GM21619 (cell line): ENCODE measurements at regions not wholly inside any gene's neighbourhood (a gene's known extent, or its start where the extent isn't known, plus 50 kb on each side); places are given as distances from the start of the nearest gene placed in this dataset.
"Not testable (repeated sequence)": the region's sequence is repeated elsewhere in the genome, so short reads cannot be mapped to it uniquely, and the experiment has no call there.

Experiments used
- ATAC-seq: cut with Tn5 transposase; IDR thresholded peaks from one replicate; pipeline ENCODE4 v1.9.1; 2021; ENCODE audit not compliant: unreplicated experiment

DNA sequence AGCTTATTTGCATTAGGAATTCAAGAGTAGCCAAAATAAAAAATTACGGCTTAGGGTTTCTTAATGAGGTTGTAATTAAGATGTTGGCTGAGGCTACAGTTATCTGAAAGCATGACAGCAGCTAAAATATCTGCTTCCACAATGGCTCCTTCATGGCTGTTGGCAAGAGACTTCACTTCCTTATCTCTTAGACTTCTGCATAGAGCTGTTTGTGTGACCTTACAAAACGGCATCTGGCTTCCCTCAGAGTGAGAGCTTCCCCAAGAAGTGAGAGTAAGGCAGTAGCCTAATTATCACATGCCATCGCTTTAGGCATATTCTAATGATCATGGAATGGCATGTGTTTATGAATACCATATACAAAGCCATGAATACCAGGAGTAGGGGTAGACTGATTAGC lies 57.6 kb downstream of the CCDC59 start:
- ATAC-seq: no peak

GRCh38 chr12:82299319-82300025 lies 58.7 kb downstream of the CCDC59 start:
- no peak for ATAC-seq

DNA sequence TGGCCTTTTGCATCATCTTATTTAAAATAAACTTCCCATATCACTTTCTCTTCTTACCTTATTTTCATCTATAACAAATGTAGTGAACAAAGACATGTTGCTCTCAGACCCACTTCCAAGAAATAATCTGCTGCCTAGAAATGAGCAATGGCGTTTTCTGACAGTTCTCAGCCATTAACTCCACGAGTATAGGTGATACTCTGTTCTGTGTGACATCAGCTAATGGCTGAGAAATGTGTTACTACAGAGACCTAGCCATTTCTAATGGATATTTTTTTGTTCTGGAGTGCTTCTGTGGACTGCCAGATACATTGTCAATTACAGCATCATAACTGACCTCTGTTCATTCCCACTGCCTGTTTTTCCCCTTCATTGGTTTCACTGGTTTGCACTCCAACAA lies 67.8 kb downstream of the CCDC59 start:
- ATAC-seq: no peak

- not testable (repeated sequence) for ATAC-seq
Observed at GRCh38 chr12:82281335-82281734, 76.9 kb downstream of the CCDC59 start.

- ATAC-seq: no peak
Observed at GRCh38 chr12:82279536-82280058, 78.6 kb downstream of the CCDC59 start.

GRCh38 chr12:82277582-82277981 lies 80.6 kb downstream of the CCDC59 start:
- ATAC-seq: no peak

DNA sequence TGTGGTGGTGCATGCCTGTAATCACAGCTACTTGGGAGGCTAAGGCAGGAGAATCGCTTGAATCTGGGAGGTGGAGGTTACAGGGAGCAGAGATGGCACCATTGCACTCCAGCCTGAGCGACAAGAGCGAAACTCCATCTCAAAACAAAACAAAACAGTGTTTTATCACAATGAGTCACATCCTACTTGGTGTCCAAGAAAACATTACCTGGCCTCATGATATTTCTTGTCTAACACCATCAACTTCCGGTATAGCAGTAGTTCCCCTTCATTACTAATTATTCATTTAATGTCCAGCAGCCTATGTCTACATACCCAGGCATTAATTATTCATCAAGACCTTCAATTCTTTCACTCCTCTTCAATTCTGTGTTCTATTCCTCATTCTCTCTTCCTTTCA lies 115.5 kb downstream of the CCDC59 start:
- ATAC-seq: no peak

DNA sequence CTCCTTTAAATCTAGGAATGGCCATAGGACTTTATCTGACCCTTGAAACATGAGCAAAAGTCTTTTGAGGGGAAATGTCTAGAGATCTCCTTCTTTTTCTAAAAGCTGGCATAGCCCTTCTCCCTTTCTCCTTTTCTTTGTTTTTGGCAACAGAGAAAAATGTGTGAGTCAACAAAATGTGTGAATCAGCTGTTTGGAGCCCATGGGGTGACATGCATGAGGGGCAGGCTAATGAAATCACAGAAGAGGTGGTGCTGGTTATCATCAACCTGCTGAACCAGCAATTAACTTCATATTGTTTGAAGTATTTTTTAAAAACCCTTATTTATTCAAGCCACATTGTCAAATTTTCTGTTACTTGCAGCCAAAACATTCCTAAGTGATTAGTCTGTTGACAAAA lies 132.3 kb downstream of the CCDC59 start:
- no peak for ATAC-seq

GRCh38 chr12:82223426-82223825 lies 134.8 kb downstream of the CCDC59 start:
- no peak for ATAC-seq

- ATAC-seq: no peak
Observed at GRCh38 chr12:82216475-82216874, 141.7 kb downstream of the CCDC59 start.

DNA sequence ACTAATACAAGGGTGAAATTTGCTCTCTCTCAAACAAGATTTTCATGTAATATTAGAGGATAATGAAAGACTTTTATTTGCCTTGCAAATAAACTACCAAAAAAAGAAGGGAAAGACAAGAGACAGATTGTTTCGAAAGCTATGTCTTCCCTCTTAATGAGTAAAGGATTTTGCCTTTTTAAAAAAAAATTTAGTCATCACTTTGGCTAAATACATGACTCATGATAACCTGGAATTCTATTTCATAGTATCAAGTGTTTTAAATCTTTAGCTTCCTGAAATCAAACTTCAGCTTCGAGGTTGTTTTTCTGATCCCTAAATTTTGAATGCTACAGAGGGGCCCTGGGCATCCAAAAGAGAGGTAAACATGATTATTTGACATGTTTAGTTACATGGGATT lies 144.4 kb downstream of the CCDC59 start:
- no peak for ATAC-seq

DNA sequence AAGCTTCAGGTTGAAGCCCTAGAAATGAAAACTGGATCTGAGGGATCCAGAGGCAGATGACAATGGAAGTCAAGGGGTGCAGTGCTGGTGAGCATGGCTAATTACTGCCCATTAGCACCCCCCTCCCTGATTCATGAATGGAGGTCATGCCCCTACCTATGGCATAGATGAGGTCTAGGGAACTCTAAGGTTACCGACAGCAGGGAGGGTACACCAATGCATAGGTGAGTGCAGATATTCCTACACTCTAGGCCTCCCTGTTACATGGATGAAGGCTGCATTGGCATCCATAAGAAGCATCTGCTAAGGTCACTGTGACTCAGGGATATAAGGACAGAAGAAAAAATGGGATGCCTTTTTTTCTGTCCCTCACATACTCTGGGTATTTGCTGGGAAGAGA lies 147.3 kb downstream of the CCDC59 start:
- no peak for ATAC-seq

DNA sequence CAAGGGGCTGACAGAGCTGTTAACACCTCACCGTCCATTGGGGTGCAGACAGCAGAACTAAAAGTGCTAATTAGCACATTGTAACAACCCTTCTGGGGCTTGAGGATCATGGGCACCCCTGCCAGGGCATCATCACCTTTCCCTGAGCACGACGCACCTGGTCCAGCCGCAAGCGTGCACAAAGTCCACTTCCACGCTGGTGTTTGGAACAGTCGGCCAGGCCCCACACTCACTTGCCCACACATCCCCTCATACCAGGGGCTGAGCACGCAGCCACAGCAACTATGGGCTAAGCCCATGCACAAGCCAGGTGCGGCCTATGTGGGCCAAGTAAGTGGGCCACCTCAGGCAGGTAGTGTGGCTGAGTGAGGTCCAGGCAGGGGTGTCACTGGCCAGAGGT lies 148.7 kb downstream of the CCDC59 start:
- no peak for ATAC-seq

GRCh38 chr12:82207556-82207955 lies 150.6 kb downstream of the CCDC59 start:
- ATAC-seq: no peak

- no peak for ATAC-seq
Observed at GRCh38 chr12:82203086-82203485, 155.1 kb downstream of the CCDC59 start.

GRCh38 chr12:82187595-82187994 lies 170.6 kb downstream of the CCDC59 start:
- no peak for ATAC-seq

- no peak for ATAC-seq
Observed at GRCh38 chr12:82187011-82187410, 171.2 kb downstream of the CCDC59 start.

GRCh38 chr12:82186282-82186681 lies 171.9 kb downstream of the CCDC59 start:
- no peak for ATAC-seq

- no peak for ATAC-seq
Observed at GRCh38 chr12:82184844-82185243, 173.3 kb downstream of the CCDC59 start.

GRCh38 chr12:82182601-82183190 lies 175.5 kb downstream of the CCDC59 start:
- no peak for ATAC-seq

DNA sequence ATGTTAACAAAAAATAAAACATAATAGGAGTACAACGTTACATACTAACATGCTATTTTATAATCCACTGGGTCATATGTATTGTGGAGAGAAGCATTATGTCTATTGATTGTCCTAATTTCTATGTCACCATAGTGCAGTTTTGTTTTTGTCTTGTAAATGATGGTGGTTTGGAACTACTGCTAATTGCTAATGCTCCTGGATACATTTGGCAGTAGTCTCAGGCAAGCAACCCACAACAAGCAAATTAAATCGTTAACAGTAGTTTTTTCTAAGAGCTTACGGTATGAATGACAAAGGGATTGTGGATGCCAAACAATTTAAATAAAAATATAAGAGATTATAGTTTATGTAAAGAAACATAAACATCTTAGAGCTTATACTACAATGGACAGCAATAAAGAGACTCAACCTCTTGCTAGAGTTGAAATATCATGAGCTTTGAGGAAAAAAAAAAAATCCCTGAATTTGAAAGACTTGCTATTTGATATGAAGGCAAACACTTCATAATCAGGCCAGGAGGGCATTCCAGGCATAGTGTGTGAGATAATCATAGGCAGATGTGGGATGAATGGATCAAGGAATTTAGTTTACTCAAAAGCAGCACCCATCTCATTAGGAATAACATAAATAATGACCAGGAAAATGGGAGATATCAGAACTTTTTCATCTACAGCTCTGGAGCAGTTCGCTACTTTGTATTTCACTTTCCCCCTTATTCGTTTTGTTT lies 181.3 kb downstream of the CCDC59 start:
- ATAC-seq: no peak

- no peak for ATAC-seq
Observed at GRCh38 chr12:82176026-82176425, 182.2 kb downstream of the CCDC59 start.
